DND-41 (cell line): ENCODE measurements at regions not wholly inside any gene's neighbourhood (a gene's known extent, or its start where the extent isn't known, plus 50 kb on each side); places are given as distances from the start of the nearest gene placed in this dataset.

Source experiments
- CTCF ChIP-seq: IDR thresholded peaks from 2 replicates; pipeline ENCODE4 v1.5.1; 2012; ENCODE audit warnings: borderline replicate concordance, low read length, moderate library complexity, mild to moderate bottlenecking; ENCODE audit not compliant: poor library complexity, severe bottlenecking; ENCODE audit errors: extremely low read depth
- EZH2 ChIP-seq: IDR thresholded peaks from 3 replicates; pipeline ENCODE4 v1.6.1; 2012; ENCODE audit warnings: borderline replicate concordance, low read depth, mild to moderate bottlenecking, moderate library complexity, low read length, inconsistent platforms; ENCODE audit not compliant: severe bottlenecking

GRCh38 chr6:56760842-56761241 lies 118.2 kb upstream of the DST start:
- no peak for TF ChIP-seq CTCF
- no peak for TF ChIP-seq EZH2
